AG10803 (cell line): ENCODE measurements at regions not wholly inside any gene's neighbourhood (a gene's known extent, or its start where the extent isn't known, plus 50 kb on each side); places are given as distances from the start of the nearest gene placed in this dataset.
A peak's percentile ranks its signal among the peaks of the same experiment; 100 is the strongest.

Experiments used
- DNase-seq: peaks from one replicate; pipeline ENCODE4 v3.0.0; 2010; ENCODE audit warnings: low read depth
- H3K4me3 ChIP-seq: 2 replicates; pipeline ENCODE4 v1.5.1; 2011; ENCODE audit warnings: mild to moderate bottlenecking, low read length, control low read depth
- TF ChIP-seq, protein P1 (sequence below): conservative IDR thresholded peaks from 2 replicates; pipeline ENCODE4 v1.5.1; 2011; ENCODE audit warnings: mild to moderate bottlenecking, low read length, control low read depth, inconsistent platforms

- TF ChIP-seq, protein P1, sequence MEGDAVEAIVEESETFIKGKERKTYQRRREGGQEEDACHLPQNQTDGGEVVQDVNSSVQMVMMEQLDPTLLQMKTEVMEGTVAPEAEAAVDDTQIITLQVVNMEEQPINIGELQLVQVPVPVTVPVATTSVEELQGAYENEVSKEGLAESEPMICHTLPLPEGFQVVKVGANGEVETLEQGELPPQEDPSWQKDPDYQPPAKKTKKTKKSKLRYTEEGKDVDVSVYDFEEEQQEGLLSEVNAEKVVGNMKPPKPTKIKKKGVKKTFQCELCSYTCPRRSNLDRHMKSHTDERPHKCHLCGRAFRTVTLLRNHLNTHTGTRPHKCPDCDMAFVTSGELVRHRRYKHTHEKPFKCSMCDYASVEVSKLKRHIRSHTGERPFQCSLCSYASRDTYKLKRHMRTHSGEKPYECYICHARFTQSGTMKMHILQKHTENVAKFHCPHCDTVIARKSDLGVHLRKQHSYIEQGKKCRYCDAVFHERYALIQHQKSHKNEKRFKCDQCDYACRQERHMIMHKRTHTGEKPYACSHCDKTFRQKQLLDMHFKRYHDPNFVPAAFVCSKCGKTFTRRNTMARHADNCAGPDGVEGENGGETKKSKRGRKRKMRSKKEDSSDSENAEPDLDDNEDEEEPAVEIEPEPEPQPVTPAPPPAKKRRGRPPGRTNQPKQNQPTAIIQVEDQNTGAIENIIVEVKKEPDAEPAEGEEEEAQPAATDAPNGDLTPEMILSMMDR: no peak
- no peak overlapping the region for H3K4me3 ChIP-seq
- DNase-seq: no peak
Observed at GRCh38 chr13:30113551-30113950, 193.8 kb downstream of the KATNAL1 start.

GRCh38 chr13:30112602-30113435, 194.5 kb downstream of the KATNAL1 start:
- peak overlapping the region; percentile 22 for H3K4me3 ChIP-seq
- DNase-seq: peak; percentile 95
- TF ChIP-seq, protein P1: peak; percentile 100

DNA sequence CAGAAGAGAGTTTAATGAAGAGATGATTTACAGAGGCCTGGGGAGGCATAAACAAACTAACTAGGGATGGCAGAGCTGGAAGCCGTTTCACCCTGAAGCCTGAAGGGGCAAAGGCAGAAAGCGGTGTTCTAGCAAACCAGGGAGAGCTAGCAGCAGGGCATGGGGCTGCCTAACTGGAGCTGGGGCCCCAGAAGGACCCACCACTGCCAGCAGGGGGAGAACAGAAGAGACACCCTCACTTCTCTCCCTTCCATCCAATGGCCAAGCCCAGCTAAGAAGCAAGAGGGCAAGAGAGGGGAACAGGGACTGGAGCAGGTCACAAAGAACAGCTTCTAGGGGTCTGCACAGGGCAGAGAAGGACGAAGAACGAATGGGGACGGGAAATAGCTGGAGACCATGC, 195.5 kb downstream of the KATNAL1 start:
- H3K4me3 ChIP-seq: no peak overlapping the region
- TF ChIP-seq, protein P1: peak; percentile 28
- DNase-seq: no peak

DNA sequence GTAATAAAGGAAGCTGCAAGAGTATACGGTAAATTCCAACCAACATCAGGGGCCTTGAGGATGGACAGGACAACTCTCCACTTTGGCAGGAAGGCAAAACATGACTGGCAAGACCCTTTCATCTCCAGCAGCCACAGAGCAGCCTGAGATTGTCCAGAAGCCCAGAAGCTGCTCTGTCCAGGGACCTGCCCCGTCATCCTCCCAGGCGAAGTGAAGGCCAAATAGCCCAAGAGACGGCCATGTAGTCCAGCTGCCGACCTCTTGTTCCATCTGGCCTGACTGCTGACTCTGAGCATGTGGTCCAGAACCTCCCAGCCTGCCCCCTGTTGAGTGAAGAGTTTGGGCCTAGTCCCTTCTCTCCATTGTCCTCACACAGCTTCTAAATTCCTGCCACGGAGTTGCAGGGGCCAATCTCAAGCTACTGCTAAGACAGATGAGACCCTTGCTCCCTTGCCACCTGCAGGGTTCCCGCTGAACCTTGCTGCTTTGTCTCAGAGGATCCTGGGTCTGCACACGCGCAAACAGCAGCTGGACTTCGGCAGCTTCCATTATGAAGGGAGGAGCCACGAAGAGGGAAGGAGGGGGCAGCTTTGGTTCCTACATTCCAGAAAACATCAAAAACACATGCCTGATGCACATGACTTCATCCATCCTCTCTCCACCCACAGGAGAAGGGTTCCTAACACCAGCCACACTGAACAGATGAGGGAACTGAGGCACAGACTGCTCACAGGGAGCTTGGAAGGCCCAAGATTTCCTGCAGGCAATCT, 196.9 kb downstream of the KATNAL1 start:
- H3K4me3 ChIP-seq: no peak overlapping the region
- TF ChIP-seq, protein P1: no peak
- DNase-seq: peak; percentile 64

DNA sequence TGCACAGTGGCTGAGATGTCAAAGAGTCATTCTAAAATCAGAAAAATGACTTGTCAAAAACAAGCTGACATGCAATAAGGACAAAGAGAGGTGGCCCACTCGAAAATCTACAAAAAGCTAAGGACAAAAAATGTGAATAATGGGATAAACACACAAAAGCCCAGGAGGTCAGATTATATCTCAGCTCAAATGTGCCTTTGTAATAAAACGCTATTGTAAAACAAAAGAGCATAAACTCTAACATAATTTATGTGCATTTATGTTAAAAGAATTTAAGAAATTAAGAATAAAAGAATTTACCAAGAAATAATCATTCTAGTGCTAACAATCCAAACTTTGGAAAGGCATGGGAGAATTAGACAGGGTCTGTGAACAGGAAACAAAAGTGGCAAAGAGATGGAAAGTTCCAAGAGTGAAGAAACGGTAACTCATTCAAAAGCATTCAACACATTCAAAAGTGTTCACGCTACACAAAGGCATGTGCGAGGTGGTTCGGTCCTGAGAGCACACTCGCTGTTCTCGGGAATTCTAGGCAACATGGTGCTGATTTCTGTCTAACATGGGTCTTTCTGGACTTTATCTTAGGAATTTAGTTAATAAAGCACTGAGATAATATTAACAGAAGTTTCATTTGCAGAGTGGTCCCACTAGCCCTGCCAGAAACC, 197.7 kb downstream of the KATNAL1 start:
- no peak overlapping the region for H3K4me3 ChIP-seq
- TF ChIP-seq, protein P1: no peak
- no peak for DNase-seq

- TF ChIP-seq, protein P1: no peak
- DNase-seq: no peak
Observed at GRCh38 chr13:30108913-30109237, 198.5 kb downstream of the KATNAL1 start.

More at GRCh38 chr13:30108913-30109237, 198.5 kb downstream of the KATNAL1 start:
- H3K4me3 ChIP-seq: no peak overlapping the region
